Fibroblast of gingiva (primary cell): ENCODE measurements at regions not wholly inside any gene's neighbourhood (a gene's known extent, or its start where the extent isn't known, plus 50 kb on each side); places are given as distances from the start of the nearest gene placed in this dataset.
A peak's percentile ranks its signal among the peaks of the same experiment; 100 is the strongest.

Experiments used
- DNase-seq: peaks from one replicate; pipeline ENCODE4 v3.0.0-alpha.2; 2011; ENCODE audit warnings: low read depth

DNA sequence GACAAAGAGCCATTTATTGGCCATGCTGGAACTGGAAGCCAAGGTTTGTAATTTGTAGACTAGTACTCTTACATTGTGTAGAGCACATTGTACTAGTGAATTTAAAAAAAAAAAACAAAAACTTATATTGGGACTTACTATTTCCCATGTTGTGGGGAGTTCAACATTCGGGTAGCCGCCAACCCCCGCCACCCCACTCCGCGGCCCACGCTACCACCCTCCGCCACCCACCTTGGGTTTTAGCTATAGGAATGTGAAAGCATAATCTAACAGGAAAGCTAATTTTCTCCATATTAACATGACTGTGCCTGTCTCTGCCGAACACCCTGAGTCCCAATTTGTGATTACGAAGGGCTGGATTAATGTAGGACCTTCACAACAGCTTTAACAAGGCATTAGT, 275.8 kb downstream of the FIGN start:
- no peak for DNase-seq

DNA sequence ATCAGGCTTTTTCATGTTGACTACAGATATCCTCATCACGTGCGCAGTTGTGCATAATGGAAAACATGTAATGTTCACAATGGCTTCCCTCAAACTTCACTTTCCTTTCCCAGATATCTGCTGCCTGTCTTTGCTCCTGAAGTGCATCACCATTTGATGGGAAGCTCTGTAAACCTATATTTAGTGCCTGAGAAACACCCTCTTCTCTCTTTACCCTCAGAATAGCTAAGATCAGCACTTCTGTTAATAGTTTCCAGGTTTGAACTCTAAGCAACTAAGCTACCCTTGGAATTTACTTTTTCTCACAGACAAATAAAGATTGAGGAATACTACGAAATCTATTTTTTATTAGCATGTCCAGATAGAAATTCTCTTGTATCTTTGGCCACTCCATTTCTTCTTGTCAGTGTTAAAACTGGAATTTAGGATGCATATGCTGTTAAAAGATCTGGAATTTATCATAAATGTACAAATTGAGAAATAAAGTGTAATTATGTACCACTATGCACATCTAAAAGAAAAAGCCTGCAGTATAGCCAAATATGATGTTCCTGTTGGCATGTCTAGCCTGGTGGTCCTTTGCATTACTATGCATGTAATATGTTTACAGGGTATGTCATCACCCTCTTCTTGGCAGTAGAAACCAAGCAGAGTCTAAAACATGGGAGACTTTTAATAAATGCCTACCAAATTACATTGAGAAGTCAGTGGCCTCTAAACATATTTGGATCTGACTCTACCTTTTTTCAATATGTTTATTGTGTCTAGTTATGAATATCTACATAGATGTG, 278.7 kb downstream of the FIGN start:
- no peak for DNase-seq

GRCh38 chr2:163455815-163456214, 280.0 kb downstream of the FIGN start:
- no peak for DNase-seq

- no peak for DNase-seq
These were observed 281.9 kb downstream of the FIGN start for GRCh38 chr2:163453920-163454319.

GRCh38 chr2:163441603-163442002, 294.2 kb downstream of the FIGN start:
- DNase-seq = no peak

- no peak for DNase-seq
These were observed 298.8 kb downstream of the FIGN start for GRCh38 chr2:163436963-163437362.

- no peak for DNase-seq
These were observed 307.6 kb downstream of the FIGN start for GRCh38 chr2:163428187-163428586.

DNA sequence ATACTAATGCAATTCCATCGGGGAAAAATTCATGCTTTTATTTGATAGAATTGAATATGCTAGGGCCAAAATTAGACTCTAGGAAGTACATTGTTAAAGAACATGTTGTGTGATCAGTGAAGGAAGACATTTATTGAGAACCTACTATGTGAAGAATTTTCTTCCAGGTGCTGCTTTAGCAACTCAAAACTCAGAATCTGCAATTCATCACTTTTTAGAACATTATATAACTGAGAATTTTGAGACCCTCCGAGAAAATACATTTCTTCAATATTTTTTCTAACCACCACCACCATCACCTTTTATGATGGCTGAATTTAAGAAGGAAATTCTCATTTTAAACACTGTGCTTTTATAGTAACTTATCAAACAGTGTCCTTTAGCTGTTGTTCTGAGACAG, 315.2 kb downstream of the FIGN start:
- no peak for DNase-seq

- DNase-seq = peak; percentile 45
These were observed 316.6 kb downstream of the FIGN start for GRCh38 chr2:163419000-163419830.

DNA sequence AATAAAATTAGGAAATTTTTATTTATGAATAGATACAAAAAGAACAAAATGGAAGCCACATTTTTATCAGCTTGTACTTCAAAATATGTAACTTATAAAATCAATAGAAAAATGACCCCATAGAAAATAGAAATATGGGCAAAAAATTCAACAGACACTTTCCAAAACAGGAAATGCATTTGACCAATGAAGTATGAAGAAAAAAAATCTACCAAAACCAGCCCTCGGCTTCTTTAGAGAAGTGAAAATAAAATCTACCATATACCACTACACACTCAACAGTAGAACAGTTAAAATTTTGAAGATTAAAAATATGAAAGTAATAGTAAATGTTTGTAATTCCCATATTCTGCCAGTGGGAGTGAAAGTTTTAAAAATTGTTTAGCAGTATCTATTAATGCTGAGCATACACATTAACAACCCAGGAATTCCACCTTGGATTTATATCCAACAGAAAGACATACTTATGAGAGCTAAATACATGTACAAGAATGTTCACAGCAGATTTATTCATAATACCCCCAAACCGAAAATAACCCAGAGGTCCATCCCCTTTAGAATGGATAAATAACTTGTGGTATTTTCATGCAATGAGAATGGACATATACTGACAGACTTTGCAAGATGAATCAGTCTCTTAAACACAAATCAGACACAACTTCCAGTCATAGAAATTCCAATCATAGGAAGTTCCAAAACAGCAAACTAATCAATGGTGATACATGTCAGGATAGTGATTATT, 318.0 kb downstream of the FIGN start:
- DNase-seq = no peak

DNA sequence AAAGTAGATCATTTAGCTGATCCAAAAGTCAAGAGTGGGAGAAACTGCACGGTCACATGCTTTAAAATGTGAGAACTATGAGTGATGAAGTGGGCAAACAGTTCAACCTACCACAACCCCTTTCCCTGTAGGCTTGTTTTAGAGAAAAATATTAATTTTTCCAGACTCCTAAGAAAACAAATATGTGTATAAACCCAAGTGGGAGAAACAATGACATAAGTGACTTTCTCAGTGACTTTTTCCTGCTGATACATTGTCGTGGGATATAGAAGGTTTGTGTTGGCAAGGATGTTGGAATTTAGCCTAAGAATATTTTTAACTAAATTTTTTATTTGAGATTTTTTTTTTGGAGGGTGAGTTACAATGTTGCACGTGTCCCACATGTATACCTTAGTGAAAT, 321.7 kb downstream of the FIGN start:
- no peak for DNase-seq

DNA sequence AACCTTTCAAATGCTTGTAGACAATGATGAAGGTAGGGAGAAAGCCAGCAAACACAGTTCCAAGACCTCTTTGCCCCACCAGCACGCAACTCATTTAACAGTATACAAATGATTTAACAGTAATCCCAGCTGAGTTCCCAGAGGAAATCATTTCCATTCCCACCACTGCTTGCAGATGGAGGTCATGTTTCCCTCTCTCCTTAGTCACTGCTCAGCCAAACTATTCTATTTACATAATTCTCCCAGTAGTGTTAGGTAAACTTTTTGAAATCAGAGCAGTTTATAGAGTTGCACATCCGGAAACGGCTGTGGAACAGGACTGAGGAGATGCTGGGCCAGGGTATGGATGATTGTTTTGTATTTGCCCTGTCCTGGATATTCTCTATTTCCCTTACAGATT, 328.5 kb downstream of the FIGN start:
- peak; percentile 71 for DNase-seq

GRCh38 chr2:163405298-163405697, 330.5 kb downstream of the FIGN start:
- DNase-seq = no peak

DNA sequence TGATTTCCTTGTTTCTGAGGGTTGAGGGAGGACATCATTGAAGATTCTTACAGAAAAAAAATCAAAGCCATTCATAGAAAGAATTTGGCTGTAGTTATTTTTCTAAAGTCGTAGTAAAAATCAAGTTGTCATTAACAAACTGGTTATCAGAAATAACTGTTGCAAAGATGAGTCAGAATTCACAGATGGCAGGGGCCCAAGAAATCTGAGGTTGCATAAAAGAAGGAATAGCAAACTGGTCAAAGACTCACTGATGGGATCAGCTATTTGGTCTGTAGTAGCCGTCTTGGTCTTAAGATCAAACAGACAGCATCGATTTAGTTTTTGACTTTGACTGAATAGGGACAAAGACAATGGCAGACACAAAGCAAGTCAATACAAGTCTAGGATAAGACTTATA, 334.3 kb downstream of the FIGN start:
- DNase-seq = peak; percentile 36

- no peak for DNase-seq
These were observed 338.4 kb downstream of the FIGN start for GRCh38 chr2:163397451-163397850.

DNA sequence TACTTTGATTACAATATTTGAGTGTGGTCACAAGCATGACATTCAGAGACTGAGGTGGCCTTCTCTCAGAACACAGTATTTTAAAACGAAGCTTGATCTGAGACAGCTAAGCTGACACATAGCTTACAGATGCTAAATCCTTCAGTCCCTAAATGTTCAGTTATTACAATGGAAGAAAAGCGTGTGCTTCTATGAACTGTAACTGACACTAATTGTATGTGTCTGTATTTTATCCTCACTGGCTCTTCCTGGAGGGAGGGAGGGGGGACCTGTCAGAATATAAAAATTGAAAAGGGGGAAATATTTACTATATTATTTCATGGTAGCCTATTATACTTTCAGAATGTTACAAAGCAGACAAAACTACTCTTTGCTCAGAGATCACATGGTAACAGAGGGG, 340.2 kb downstream of the FIGN start:
- DNase-seq = no peak

DNA sequence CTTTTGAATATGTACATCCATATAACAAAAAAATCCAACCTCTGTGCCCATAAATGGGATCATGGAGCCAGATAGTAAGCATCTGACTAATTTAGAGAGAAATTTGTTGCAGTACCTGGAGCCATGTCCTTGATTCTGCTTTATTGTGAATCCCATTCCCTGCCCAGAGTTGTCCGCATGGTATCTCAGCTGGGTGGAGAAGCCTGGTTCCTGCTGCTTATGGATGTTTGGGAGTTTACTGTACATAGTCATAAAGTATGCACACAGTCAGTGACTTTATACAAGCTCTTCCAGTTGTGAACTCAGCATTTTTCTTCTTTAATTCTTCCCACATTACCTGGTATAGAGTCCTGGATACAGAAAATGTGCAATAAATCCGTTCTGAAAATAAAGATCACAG, 346.0 kb downstream of the FIGN start:
- no peak for DNase-seq

DNA sequence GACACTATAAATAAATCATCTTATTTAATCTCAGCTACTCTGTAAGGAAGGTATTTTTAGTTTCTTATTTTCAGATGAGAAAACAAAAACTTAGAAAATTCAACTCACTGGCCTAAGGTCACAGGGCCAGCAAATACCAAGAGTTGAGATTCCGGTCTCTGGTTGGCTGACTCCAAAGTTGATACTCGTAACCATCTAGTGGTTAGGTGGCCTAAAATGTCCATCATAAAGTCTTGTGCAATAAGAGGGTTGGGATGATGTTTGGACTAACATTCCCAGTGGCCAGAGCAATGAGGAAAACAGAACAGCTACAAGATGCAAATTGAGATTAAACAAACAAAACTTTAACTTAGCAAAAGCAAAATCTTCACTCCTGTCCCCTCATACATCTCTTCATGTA, 360.3 kb downstream of the FIGN start:
- DNase-seq = no peak

DNA sequence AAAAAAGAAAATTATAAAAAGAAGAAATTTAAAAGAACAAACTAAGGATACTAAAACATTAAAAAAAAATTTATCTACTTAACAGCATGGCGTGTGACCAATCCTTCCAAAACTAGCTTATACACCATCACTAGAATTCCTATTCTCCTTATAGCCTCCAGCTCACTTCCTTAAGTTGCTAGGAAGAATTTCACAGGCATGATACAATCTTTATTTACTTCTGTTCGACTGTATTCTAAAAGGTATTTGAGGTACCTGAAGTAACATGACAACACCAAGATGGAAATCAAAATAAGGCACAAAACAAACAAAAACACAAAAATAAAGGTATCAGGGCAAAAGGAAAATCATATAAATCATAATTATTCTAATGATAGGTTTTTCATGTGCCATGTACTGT, 360.7 kb downstream of the FIGN start:
- no peak for DNase-seq

GRCh38 chr2:163374282-163374681, 361.5 kb downstream of the FIGN start:
- DNase-seq = no peak

GRCh38 chr2:163373496-163373895, 362.3 kb downstream of the FIGN start:
- DNase-seq = no peak

GRCh38 chr2:163370169-163370886, 365.5 kb downstream of the FIGN start:
- no peak for DNase-seq
